Aorta (tissue), 5 donors: ENCODE measurements at regions not wholly inside any gene's neighbourhood (a gene's known extent, or its start where the extent isn't known, plus 50 kb on each side); places are given as distances from the start of the nearest gene placed in this dataset.
"Not testable (repeated sequence)": the region's sequence is repeated elsewhere in the genome, so short reads cannot be mapped to it uniquely, and the experiment has no call there.

Experiments
- ATAC-seq: fragments of 200-7000 bp; cut with Tn5 transposase; one replicate; pipeline ENCODE4 v1.9.1; 2022; ENCODE audit warnings: moderate library complexity; ENCODE audit not compliant: low FRiP score
- DNase-seq, 2 donors: peaks; one replicate each; pipeline ENCODE4 v3.0.0-alpha.2; 2020
- H3K27ac ChIP-seq, 2 donors: one replicate each; pipeline ENCODE4 v1.5.1; 2013; ENCODE audit warnings: low read length in 2 of 2, mild to moderate bottlenecking in 2 of 2, moderate library complexity in 2 of 2, control low read depth in 1 of 2, inconsistent platforms in 1 of 2, low read depth in 1 of 2
- H3K27me3 ChIP-seq, 2 donors: one replicate each; pipeline ENCODE4 v1.6.1; 2013; ENCODE audit warnings: control low read depth in 1 of 2, low read length in 1 of 2, mild to moderate bottlenecking in 1 of 2, moderate library complexity in 1 of 2; ENCODE audit not compliant: insufficient read depth in 2 of 2, control insufficient read depth in 1 of 2
- H3K36me3 ChIP-seq, 2 donors: one replicate each; pipeline ENCODE4 v1.6.1; 2013; ENCODE audit warnings: control low read depth in 1 of 2, low read length in 1 of 2, mild to moderate bottlenecking in 1 of 2; ENCODE audit not compliant: insufficient read depth in 2 of 2, control insufficient read depth in 1 of 2
- H3K4me1 ChIP-seq, 2 donors: one replicate each; pipeline ENCODE4 v1.6.1; 2013; ENCODE audit warnings: low read length in 2 of 2, control low read depth in 1 of 2, mild to moderate bottlenecking in 1 of 2, moderate library complexity in 1 of 2; ENCODE audit not compliant: insufficient read depth in 2 of 2, control insufficient read depth in 1 of 2
- H3K4me3 ChIP-seq, 2 donors: one replicate each; pipeline ENCODE4 v1.5.1; 2013; ENCODE audit warnings: low read length in 2 of 2, control low read depth in 1 of 2, mild to moderate bottlenecking in 1 of 2
- H3K9me3 ChIP-seq: one replicate; pipeline ENCODE4 v1.6.1; 2013; ENCODE audit warnings: mild to moderate bottlenecking, low read length; ENCODE audit not compliant: control insufficient read depth
- WGBS, 2 donors: extraction: QIAGEN DNeasy Blood & Tissue Kit; methylation state at CpG; one replicate each; pipeline ENCODE4 v1.1.7; 2013; 5-methylcytosine and 5-hydroxymethylcytosine counted together
- intact Hi-C, 2 donors: fragments of 100-400 bp; cut with DNase I; formaldehyde crosslinking; loops; one replicate each; pipeline versions ENCODE4 v1.14.2 to v1.15.0; 2022
- donor health status: healthy with polysubstance abuse.
- donor health status: Bipolar disorder and iron deficiency.
- donor health status: DM: no; HTN: no; CAD: no.
- donor health status: DM: no; HTN: no; CAD: no.
- donor health status: DM: yes; HTN: yes; CAD: no.

- no peak overlapping the region for H3K4me3 ChIP-seq
- intact Hi-C loops, result no loop called here
- no peaks in the 10 kb centered on the region for H3K36me3 ChIP-seq
- 50 to 52% methylated on average over 20 of the region's 20 CpGs for WGBS, 2 donors
- no peak for ATAC-seq
- DNase-seq, result no peak
- H3K4me1 ChIP-seq, result no peaks in the 10 kb centered on the region
- H3K27ac ChIP-seq, result no peak overlapping the region
- no peaks in the 10 kb centered on the region for H3K27me3 ChIP-seq
- peaks cover 6% of the 10 kb centered on the region for H3K9me3 ChIP-seq
These were observed 239.5 kb upstream of the SFSWAP start for GRCh38 chr12:131471271-131471905.

GRCh38 chr12:131471946-131472732, 238.8 kb upstream of the SFSWAP start:
- H3K36me3 ChIP-seq, result no peaks in the 10 kb centered on the region
- DNase-seq (no peak), ATAC-seq (no peak)
- H3K9me3 ChIP-seq, result peaks cover 3% of the 10 kb centered on the region
- no peaks in the 10 kb centered on the region for H3K27me3 ChIP-seq
- no peaks in the 10 kb centered on the region for H3K4me1 ChIP-seq
- intact Hi-C loops, result no loop called here
- no peak overlapping the region for H3K4me3 ChIP-seq
- WGBS, 2 donors, result 75 to 77% methylated on average over 17 to 21 of the region's 21 CpGs
- no peak overlapping the region for H3K27ac ChIP-seq

GRCh38 chr12:131473261-131473660, 237.6 kb upstream of the SFSWAP start:
- Histone ChIP-seq H3K36me3 (no peaks in the 10 kb centered on the region), H3K27ac (no peak overlapping the region), H3K4me1 (no peaks in the 10 kb centered on the region), H3K9me3 (no peaks in the 10 kb centered on the region), H3K4me3 (no peak overlapping the region), H3K27me3 (no peaks in the 10 kb centered on the region)
- WGBS, 2 donors, result 85 to 89% methylated on average over 13 to 15 of the region's 15 CpGs
- DNase-seq (no peak), ATAC-seq (no peak)
- intact Hi-C loops, result no loop called here

- Histone ChIP-seq H3K4me3 (no peak overlapping the region), H3K36me3 (no peaks in the 10 kb centered on the region), H3K27ac (no peak overlapping the region), H3K4me1 (no peaks in the 10 kb centered on the region), H3K9me3 (no peaks in the 10 kb centered on the region), H3K27me3 (no peaks in the 10 kb centered on the region)
- WGBS, 2 donors, result 70 to 72% methylated on average over 31 of the region's 31 CpGs
- DNase-seq, result no peak
- no peak for ATAC-seq
- intact Hi-C loops, result no loop called here
These were observed 236.9 kb upstream of the SFSWAP start for GRCh38 chr12:131473741-131474709.

- H3K4me1 ChIP-seq, H3K4me3 ChIP-seq, H3K9me3 ChIP-seq, intact Hi-C loops, H3K27me3 ChIP-seq, DNase-seq, H3K27ac ChIP-seq, ATAC-seq, H3K36me3 ChIP-seq: not testable (repeated sequence)
- 41 to 50% methylated on average over 2 to 5 of the region's 19 CpGs for WGBS, 2 donors
These were observed 235.9 kb upstream of the SFSWAP start for GRCh38 chr12:131475012-131475411.

GRCh38 chr12:131477613-131478012, 233.3 kb upstream of the SFSWAP start:
- Histone ChIP-seq H3K4me3 (no peak overlapping the region), H3K9me3 (no peaks in the 10 kb centered on the region), H3K27ac (no peak overlapping the region), H3K27me3 (no peaks in the 10 kb centered on the region), H3K36me3 (no peaks in the 10 kb centered on the region), H3K4me1 (no peaks in the 10 kb centered on the region)
- 95 to 97% methylated on average over 2 of the region's 2 CpGs for WGBS, 2 donors
- ATAC-seq, result no peak
- intact Hi-C loops, result no loop called here
- no peak for DNase-seq

GRCh38 chr12:131478468-131478867, 232.4 kb upstream of the SFSWAP start:
- ATAC-seq, result no peak
- no peaks in the 10 kb centered on the region for H3K27me3 ChIP-seq

GRCh38 chr12:131482199-131482598, 228.7 kb upstream of the SFSWAP start:
- no peak overlapping the region for H3K27ac ChIP-seq
- ATAC-seq (no peak), DNase-seq (no peak)
- no peaks in the 10 kb centered on the region for H3K27me3 ChIP-seq
- no peaks in the 10 kb centered on the region for H3K4me1 ChIP-seq
- 73 to 77% methylated on average over 6 of the region's 6 CpGs for WGBS, 2 donors
- intact Hi-C loops, result no loop called here
- no peaks in the 10 kb centered on the region for H3K36me3 ChIP-seq
- no peaks in the 10 kb centered on the region for H3K9me3 ChIP-seq
- no peak overlapping the region for H3K4me3 ChIP-seq

More at GRCh38 chr12:131478468-131478867, 232.4 kb upstream of the SFSWAP start:
- intact Hi-C loops, result no loop called here
- Histone ChIP-seq H3K4me3 (no peak overlapping the region), H3K9me3 (no peaks in the 10 kb centered on the region), H3K36me3 (no peaks in the 10 kb centered on the region), H3K27ac (no peak overlapping the region), H3K4me1 (no peaks in the 10 kb centered on the region)
- no peak for DNase-seq
- 67 to 68% methylated on average over 3 of the region's 3 CpGs for WGBS, 2 donors
